ENCODE measurements at regions not wholly inside any gene's neighbourhood (a gene's known extent, or its start where the extent isn't known, plus 50 kb on each side); places are given as distances from the start of the nearest gene placed in this dataset.

GRCh38 chr6:23390221-23390620 is 735.8 kb upstream of the NRSN1 start:
- TF ChIP-seq CTCF (conservative IDR thresholded peaks at IDR 0.05; ENCODE audit: low read length), result no peak
- no peak for DNase-seq (ENCODE audit: low read depth)
- H3K4me3 ChIP-seq (ENCODE audit: low read length), result no peak overlapping the region

GRCh38 chr6:23394681-23395080 is 731.3 kb upstream of the NRSN1 start:
- no peak for DNase-seq (ENCODE audit: low read depth)
- H3K4me3 ChIP-seq (ENCODE audit: low read length), result no peak overlapping the region
- TF ChIP-seq CTCF (conservative IDR thresholded peaks at IDR 0.05; ENCODE audit: low read length), result no peak

- DNase-seq (ENCODE audit: low read depth), result no peak
- TF ChIP-seq CTCF (conservative IDR thresholded peaks at IDR 0.05; ENCODE audit: low read length), result no peak
- H3K4me3 ChIP-seq (ENCODE audit: low read length), result no peak overlapping the region
Measured at GRCh38 chr6:23395381-23395780, 730.6 kb upstream of the NRSN1 start.

- DNase-seq (ENCODE audit: low read depth), result no peak
- TF ChIP-seq CTCF (conservative IDR thresholded peaks at IDR 0.05; ENCODE audit: low read length), result no peak
- H3K4me3 ChIP-seq (ENCODE audit: low read length), result no peak overlapping the region
Measured at GRCh38 chr6:23396949-23397348, 729.1 kb upstream of the NRSN1 start.

- TF ChIP-seq CTCF (conservative IDR thresholded peaks at IDR 0.05; ENCODE audit: low read length), result no peak
- no peak overlapping the region for H3K4me3 ChIP-seq (ENCODE audit: low read length)
- DNase-seq (ENCODE audit: low read depth), result no peak
Measured at GRCh38 chr6:23403460-23403859, 722.6 kb upstream of the NRSN1 start.

- H3K4me3 ChIP-seq (ENCODE audit: low read length), result no peak overlapping the region
- DNase-seq (ENCODE audit: low read depth), result no peak
- no peak for TF ChIP-seq CTCF (conservative IDR thresholded peaks at IDR 0.05; ENCODE audit: low read length)
Measured at GRCh38 chr6:23409531-23409930, 716.5 kb upstream of the NRSN1 start.

GRCh38 chr6:23410439-23410838 is 715.6 kb upstream of the NRSN1 start:
- no peak for TF ChIP-seq CTCF (conservative IDR thresholded peaks at IDR 0.05; ENCODE audit: low read length)
- DNase-seq (ENCODE audit: low read depth), result no peak
- no peak overlapping the region for H3K4me3 ChIP-seq (ENCODE audit: low read length)
